GM23338 (cell line): ENCODE measurements at regions not wholly inside any gene's neighbourhood (a gene's known extent, or its start where the extent isn't known, plus 50 kb on each side); places are given as distances from the start of the nearest gene placed in this dataset.

Experiments
- ATAC-seq: fragments of 200-7000 bp; cut with Tn5 transposase; 3 replicates; pipeline ENCODE4 v1.9.1; 2020
- DNase-seq: peaks from one replicate; pipeline ENCODE4 v3.0.0-alpha.2; 2015; ENCODE audit warnings: low spot score
- H2AFZ ChIP-seq: fragments of 200-600 bp; sonication (generic); 2 replicates; pipeline ENCODE4 v1.8.0; 2016; ENCODE audit warnings: antibody characterized with exemption, mild to moderate bottlenecking, moderate library complexity
- H3F3A ChIP-seq: fragments of 200-600 bp; sonication (generic); replicated peaks from 2 replicates; pipeline ENCODE4 v1.8.0; 2017; ENCODE audit warnings: antibody characterized with exemption, mixed run types, low read depth
- H3K27ac ChIP-seq: fragments of 200-600 bp; sonication (generic); 2 replicates; pipeline ENCODE4 v1.6.1; 2016; ENCODE audit warnings: low read depth
- H3K27me3 ChIP-seq: fragments of 200-600 bp; sonication (generic); 2 replicates; pipeline ENCODE4 v1.8.0; 2016; ENCODE audit warnings: mild to moderate bottlenecking, mixed run types, moderate library complexity; ENCODE audit not compliant: insufficient read depth
- H3K36me3 ChIP-seq: fragments of 200-600 bp; sonication (generic); 2 replicates; pipeline ENCODE4 v1.8.0; 2016; ENCODE audit warnings: mild to moderate bottlenecking; ENCODE audit not compliant: insufficient read depth
- H3K4me1 ChIP-seq: fragments of 200-600 bp; sonication (generic); 2 replicates; pipeline ENCODE4 v1.8.0; 2016; ENCODE audit warnings: mild to moderate bottlenecking, moderate library complexity; ENCODE audit not compliant: insufficient read depth
- H3K4me2 ChIP-seq: fragments of 200-600 bp; sonication (generic); 2 replicates; pipeline ENCODE4 v1.7.1; 2017; ENCODE audit warnings: mixed run types
- H3K4me3 ChIP-seq: fragments of 200-600 bp; sonication (generic); 2 replicates; pipeline ENCODE4 v1.6.1; 2016; ENCODE audit warnings: mixed run types
- H3K79me2 ChIP-seq: fragments of 200-600 bp; sonication (generic); replicated peaks from 2 replicates; pipeline ENCODE4 v1.8.0; 2017; ENCODE audit warnings: mild to moderate bottlenecking; ENCODE audit not compliant: insufficient read depth
- H3K9me2 ChIP-seq: fragments of 200-600 bp; sonication (generic); 2 replicates; pipeline ENCODE4 v1.8.0; 2017; ENCODE audit not compliant: insufficient read depth
- H4K20me1 ChIP-seq: fragments of 200-600 bp; sonication (generic); replicated peaks from 2 replicates; pipeline ENCODE4 v1.8.0; 2017; ENCODE audit warnings: mild to moderate bottlenecking; ENCODE audit not compliant: insufficient read depth
- H3K27ac Mint-ChIP-seq: 2 replicates; pipeline ENCODE4 v1.8.0; 2020; ENCODE audit warnings: inconsistent platforms, mild to moderate bottlenecking, moderate library complexity, mixed read lengths
- H3K27me3 Mint-ChIP-seq: 3 replicates; pipeline ENCODE4 v1.8.0; 2022; ENCODE audit warnings: low read depth, mild to moderate bottlenecking, moderate library complexity, mixed read lengths, inconsistent platforms; ENCODE audit not compliant: insufficient read depth, poor library complexity
- H3K36me3 Mint-ChIP-seq: 3 replicates; pipeline ENCODE4 v1.8.0; 2021; ENCODE audit warnings: low read depth, mild to moderate bottlenecking, inconsistent platforms, moderate library complexity, mixed read lengths
- H3K4me1 Mint-ChIP-seq: 3 replicates; pipeline ENCODE4 v1.8.0; 2020; ENCODE audit warnings: mild to moderate bottlenecking, inconsistent platforms, mixed read lengths
- H3K4me3 Mint-ChIP-seq: 3 replicates; pipeline ENCODE4 v1.8.0; 2021; ENCODE audit warnings: moderate library complexity, mild to moderate bottlenecking, inconsistent platforms, mixed read lengths
- H3K9me3 Mint-ChIP-seq: 3 replicates; pipeline ENCODE4 v1.8.0; 2020; ENCODE audit warnings: moderate library complexity, mild to moderate bottlenecking, inconsistent platforms, mixed read lengths
- CREB1 ChIP-seq: fragments of 250-450 bp; sonication (Bioruptor Pico); IDR thresholded peaks from 2 replicates; pipeline ENCODE4 v1.5.0; 2020; ENCODE audit warnings: low read depth, mild to moderate bottlenecking, moderate library complexity
- EZH2 ChIP-seq: fragments of 200-600 bp; sonication (generic); IDR thresholded peaks from one replicate; pipeline ENCODE4 v1.8.0; 2017; ENCODE audit warnings: antibody characterized with exemption, mild to moderate bottlenecking, low read depth; ENCODE audit not compliant: unreplicated experiment
- EZH2phosphoT487 ChIP-seq: fragments of 200-600 bp; sonication (generic); IDR thresholded peaks from one replicate; pipeline ENCODE4 v1.8.1; 2018; ENCODE audit warnings: antibody characterized with exemption; ENCODE audit not compliant: unreplicated experiment
- JUNB ChIP-seq: IDR thresholded peaks from one replicate; pipeline ENCODE4 v1.6.1; 2016; ENCODE audit warnings: antibody characterized with exemption; ENCODE audit not compliant: unreplicated experiment
- NANOG ChIP-seq: IDR thresholded peaks from 2 replicates; pipeline ENCODE4 v1.6.1; 2016; ENCODE audit warnings: antibody characterized with exemption, borderline replicate concordance
- POLR2AphosphoS5 ChIP-seq: IDR thresholded peaks from 2 replicates; pipeline ENCODE4 v1.6.1; 2016; ENCODE audit warnings: antibody characterized with exemption, low read depth
- STAT1 ChIP-seq: IDR thresholded peaks from one replicate; pipeline ENCODE4 v1.6.1; 2016; ENCODE audit warnings: antibody characterized with exemption; ENCODE audit not compliant: unreplicated experiment
- ZNF114 ChIP-seq: fragments of 250-450 bp; sonication (Bioruptor Pico); IDR thresholded peaks from 2 replicates; pipeline ENCODE4 v1.5.0; 2020; ENCODE audit warnings: mild to moderate bottlenecking, moderate library complexity
- ZNF331 ChIP-seq: fragments of 250-450 bp; sonication (Bioruptor Pico); IDR thresholded peaks from 2 replicates; pipeline ENCODE4 v1.5.0; 2020; ENCODE audit warnings: low read depth, mild to moderate bottlenecking, moderate library complexity
- TF ChIP-seq, protein P1 (sequence below): IDR thresholded peaks from 2 replicates; pipeline ENCODE4 v1.6.1; 2016; ENCODE audit warnings: antibody characterized with exemption
- TF ChIP-seq, protein P2 (sequence below): fragments of 250-450 bp; sonication (Bioruptor Pico); IDR thresholded peaks from 2 replicates; pipeline ENCODE4 v1.5.0; 2020; ENCODE audit warnings: mild to moderate bottlenecking, moderate library complexity
- TF ChIP-seq, protein P3 (sequence below), 2 experiments: fragments of 200-600 bp in 1 of 2; sonication (generic) in 1 of 2; conservative IDR thresholded peaks; 2 replicates each; pipeline versions ENCODE4 v1.5.1 to v1.6.1; 2016 to 2017; ENCODE audit warnings: antibody characterized with exemption in 2 of 2, low read depth in 2 of 2, mild to moderate bottlenecking in 2 of 2, moderate library complexity in 1 of 2
- TF ChIP-seq, protein P4 (sequence below): IDR thresholded peaks from one replicate; pipeline ENCODE4 v1.6.1; 2018; ENCODE audit warnings: antibody characterized with exemption; ENCODE audit not compliant: unreplicated experiment

DNA sequence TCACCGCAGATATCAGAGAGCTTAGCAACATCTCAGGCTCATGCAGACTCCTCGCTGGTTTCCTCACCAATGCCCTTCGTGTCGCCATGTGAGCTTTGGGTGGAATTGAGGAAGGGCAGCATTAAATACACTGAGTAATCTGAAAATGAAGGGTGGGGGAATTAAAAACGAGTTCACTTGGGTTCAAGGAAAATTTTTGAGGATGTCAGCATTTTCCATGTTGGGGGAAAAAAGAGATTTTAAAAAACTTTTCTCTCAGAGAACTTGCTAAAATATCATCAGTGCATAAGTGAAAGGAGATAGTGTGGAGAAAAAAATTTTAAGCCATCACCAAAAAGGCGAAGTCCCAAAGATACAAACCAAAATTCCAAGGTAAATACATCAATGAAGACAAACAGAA, 359.3 kb downstream of the KCNRG start:
- Mint-ChIP-seq H3K27ac (no peak overlapping the region), H3K4me3 (no peak overlapping the region), H3K4me1 (peaks cover 31% of the 10 kb centered on the region), H3K27me3 (no peaks in the 10 kb centered on the region), H3K36me3 (no peaks in the 10 kb centered on the region), H3K9me3 (no peaks in the 10 kb centered on the region; the same call in 2 of the 3 replicates)
- H3F3A ChIP-seq: no peaks in the 10 kb centered on the region
- H3K4me1 ChIP-seq: peaks cover 35% of the 10 kb centered on the region
- ATAC-seq (no peak), DNase-seq (no peak)
- no peaks in the 10 kb centered on the region for H4K20me1 ChIP-seq
- TF ChIP-seq JUNB: no peak
- no peak for TF ChIP-seq ZNF331
- TF ChIP-seq, protein P1, sequence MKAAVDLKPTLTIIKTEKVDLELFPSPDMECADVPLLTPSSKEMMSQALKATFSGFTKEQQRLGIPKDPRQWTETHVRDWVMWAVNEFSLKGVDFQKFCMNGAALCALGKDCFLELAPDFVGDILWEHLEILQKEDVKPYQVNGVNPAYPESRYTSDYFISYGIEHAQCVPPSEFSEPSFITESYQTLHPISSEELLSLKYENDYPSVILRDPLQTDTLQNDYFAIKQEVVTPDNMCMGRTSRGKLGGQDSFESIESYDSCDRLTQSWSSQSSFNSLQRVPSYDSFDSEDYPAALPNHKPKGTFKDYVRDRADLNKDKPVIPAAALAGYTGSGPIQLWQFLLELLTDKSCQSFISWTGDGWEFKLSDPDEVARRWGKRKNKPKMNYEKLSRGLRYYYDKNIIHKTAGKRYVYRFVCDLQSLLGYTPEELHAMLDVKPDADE: no peak
- TF ChIP-seq STAT1: no peak
- TF ChIP-seq POLR2AphosphoS5: no peak
- TF ChIP-seq, protein P2, sequence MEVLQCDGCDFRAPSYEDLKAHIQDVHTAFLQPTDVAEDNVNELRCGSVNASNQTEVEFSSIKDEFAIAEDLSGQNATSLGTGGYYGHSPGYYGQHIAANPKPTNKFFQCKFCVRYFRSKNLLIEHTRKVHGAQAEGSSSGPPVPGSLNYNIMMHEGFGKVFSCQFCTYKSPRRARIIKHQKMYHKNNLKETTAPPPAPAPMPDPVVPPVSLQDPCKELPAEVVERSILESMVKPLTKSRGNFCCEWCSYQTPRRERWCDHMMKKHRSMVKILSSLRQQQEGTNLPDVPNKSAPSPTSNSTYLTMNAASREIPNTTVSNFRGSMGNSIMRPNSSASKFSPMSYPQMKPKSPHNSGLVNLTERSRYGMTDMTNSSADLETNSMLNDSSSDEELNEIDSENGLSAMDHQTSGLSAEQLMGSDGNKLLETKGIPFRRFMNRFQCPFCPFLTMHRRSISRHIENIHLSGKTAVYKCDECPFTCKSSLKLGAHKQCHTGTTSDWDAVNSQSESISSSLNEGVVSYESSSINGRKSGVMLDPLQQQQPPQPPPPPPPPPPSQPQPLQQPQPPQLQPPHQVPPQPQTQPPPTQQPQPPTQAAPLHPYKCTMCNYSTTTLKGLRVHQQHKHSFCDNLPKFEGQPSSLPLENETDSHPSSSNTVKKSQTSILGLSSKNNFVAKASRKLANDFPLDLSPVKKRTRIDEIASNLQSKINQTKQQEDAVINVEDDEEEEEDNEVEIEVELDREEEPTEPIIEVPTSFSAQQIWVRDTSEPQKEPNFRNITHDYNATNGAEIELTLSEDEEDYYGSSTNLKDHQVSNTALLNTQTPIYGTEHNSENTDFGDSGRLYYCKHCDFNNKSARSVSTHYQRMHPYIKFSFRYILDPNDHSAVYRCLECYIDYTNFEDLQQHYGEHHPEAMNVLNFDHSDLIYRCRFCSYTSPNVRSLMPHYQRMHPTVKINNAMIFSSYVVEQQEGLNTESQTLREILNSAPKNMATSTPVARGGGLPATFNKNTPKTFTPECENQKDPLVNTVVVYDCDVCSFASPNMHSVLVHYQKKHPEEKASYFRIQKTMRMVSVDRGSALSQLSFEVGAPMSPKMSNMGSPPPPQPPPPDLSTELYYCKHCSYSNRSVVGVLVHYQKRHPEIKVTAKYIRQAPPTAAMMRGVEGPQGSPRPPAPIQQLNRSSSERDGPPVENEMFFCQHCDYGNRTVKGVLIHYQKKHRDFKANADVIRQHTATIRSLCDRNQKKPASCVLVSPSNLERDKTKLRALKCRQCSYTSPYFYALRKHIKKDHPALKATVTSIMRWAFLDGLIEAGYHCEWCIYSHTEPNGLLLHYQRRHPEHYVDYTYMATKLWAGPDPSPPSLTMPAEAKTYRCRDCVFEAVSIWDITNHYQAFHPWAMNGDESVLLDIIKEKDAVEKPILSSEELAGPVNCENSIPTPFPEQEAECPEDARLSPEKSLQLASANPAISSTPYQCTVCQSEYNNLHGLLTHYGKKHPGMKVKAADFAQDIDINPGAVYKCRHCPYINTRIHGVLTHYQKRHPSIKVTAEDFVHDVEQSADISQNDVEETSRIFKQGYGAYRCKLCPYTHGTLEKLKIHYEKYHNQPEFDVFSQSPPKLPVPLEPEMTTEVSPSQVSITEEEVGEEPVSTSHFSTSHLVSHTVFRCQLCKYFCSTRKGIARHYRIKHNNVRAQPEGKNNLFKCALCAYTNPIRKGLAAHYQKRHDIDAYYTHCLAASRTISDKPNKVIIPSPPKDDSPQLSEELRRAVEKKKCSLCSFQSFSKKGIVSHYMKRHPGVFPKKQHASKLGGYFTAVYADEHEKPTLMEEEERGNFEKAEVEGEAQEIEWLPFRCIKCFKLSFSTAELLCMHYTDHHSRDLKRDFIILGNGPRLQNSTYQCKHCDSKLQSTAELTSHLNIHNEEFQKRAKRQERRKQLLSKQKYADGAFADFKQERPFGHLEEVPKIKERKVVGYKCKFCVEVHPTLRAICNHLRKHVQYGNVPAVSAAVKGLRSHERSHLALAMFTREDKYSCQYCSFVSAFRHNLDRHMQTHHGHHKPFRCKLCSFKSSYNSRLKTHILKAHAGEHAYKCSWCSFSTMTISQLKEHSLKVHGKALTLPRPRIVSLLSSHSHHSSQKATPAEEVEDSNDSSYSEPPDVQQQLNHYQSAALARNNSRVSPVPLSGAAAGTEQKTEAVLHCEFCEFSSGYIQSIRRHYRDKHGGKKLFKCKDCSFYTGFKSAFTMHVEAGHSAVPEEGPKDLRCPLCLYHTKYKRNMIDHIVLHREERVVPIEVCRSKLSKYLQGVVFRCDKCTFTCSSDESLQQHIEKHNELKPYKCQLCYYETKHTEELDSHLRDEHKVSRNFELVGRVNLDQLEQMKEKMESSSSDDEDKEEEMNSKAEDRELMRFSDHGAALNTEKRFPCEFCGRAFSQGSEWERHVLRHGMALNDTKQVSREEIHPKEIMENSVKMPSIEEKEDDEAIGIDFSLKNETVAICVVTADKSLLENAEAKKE (CRISPR knock-in tag): no peak
- TF ChIP-seq ZNF114 (CRISPR knock-in tag): no peak
- no peak for TF ChIP-seq CREB1 (CRISPR knock-in tag)
- TF ChIP-seq, protein P3, sequence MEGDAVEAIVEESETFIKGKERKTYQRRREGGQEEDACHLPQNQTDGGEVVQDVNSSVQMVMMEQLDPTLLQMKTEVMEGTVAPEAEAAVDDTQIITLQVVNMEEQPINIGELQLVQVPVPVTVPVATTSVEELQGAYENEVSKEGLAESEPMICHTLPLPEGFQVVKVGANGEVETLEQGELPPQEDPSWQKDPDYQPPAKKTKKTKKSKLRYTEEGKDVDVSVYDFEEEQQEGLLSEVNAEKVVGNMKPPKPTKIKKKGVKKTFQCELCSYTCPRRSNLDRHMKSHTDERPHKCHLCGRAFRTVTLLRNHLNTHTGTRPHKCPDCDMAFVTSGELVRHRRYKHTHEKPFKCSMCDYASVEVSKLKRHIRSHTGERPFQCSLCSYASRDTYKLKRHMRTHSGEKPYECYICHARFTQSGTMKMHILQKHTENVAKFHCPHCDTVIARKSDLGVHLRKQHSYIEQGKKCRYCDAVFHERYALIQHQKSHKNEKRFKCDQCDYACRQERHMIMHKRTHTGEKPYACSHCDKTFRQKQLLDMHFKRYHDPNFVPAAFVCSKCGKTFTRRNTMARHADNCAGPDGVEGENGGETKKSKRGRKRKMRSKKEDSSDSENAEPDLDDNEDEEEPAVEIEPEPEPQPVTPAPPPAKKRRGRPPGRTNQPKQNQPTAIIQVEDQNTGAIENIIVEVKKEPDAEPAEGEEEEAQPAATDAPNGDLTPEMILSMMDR (conservative IDR thresholded peaks at IDR 0.05; ENCODE audit: low read depth in 2 of 2): no peak
- TF ChIP-seq, protein P4, sequence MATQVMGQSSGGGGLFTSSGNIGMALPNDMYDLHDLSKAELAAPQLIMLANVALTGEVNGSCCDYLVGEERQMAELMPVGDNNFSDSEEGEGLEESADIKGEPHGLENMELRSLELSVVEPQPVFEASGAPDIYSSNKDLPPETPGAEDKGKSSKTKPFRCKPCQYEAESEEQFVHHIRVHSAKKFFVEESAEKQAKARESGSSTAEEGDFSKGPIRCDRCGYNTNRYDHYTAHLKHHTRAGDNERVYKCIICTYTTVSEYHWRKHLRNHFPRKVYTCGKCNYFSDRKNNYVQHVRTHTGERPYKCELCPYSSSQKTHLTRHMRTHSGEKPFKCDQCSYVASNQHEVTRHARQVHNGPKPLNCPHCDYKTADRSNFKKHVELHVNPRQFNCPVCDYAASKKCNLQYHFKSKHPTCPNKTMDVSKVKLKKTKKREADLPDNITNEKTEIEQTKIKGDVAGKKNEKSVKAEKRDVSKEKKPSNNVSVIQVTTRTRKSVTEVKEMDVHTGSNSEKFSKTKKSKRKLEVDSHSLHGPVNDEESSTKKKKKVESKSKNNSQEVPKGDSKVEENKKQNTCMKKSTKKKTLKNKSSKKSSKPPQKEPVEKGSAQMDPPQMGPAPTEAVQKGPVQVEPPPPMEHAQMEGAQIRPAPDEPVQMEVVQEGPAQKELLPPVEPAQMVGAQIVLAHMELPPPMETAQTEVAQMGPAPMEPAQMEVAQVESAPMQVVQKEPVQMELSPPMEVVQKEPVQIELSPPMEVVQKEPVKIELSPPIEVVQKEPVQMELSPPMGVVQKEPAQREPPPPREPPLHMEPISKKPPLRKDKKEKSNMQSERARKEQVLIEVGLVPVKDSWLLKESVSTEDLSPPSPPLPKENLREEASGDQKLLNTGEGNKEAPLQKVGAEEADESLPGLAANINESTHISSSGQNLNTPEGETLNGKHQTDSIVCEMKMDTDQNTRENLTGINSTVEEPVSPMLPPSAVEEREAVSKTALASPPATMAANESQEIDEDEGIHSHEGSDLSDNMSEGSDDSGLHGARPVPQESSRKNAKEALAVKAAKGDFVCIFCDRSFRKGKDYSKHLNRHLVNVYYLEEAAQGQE: no peak
- TF ChIP-seq EZH2phosphoT487: no peak
- no peak for TF ChIP-seq EZH2
- no peak for TF ChIP-seq NANOG
- H3K27me3 ChIP-seq: no peaks in the 10 kb centered on the region
- no peak overlapping the region for H3K4me3 ChIP-seq
- H3K79me2 ChIP-seq: no peaks in the 10 kb centered on the region
- no peaks in the 10 kb centered on the region for H3K36me3 ChIP-seq
- H3K4me2 ChIP-seq: no peak overlapping the region
- no peak overlapping the region for H3K27ac ChIP-seq
- 0 out of 2 replicates have a peak, but pooled peaks cover 3% of the 10 kb centered on the region for H3K9me2 ChIP-seq
- no peak overlapping the region for H2AFZ ChIP-seq
